Neuronal stem cell (in vitro differentiated cells): ENCODE measurements at regions not wholly inside any gene's neighbourhood (a gene's known extent, or its start where the extent isn't known, plus 50 kb on each side); places are given as distances from the start of the nearest gene placed in this dataset.

Source experiments
- DNase-seq: peaks from one replicate; pipeline ENCODE4 v3.0.0-alpha.2; 2013; ENCODE audit warnings: low spot score
- H2AFZ ChIP-seq: one replicate; pipeline ENCODE4 v1.6.1; 2013; ENCODE audit warnings: mild to moderate bottlenecking, low read length, inconsistent platforms
- H2AK5ac ChIP-seq: 2 replicates; pipeline ENCODE4 v1.6.1; 2013; ENCODE audit warnings: low read depth, mild to moderate bottlenecking, inconsistent platforms, low read length, moderate library complexity, mixed read lengths
- H2BK120ac ChIP-seq: 2 replicates; pipeline ENCODE4 v1.6.1; 2013; ENCODE audit warnings: low read depth, mild to moderate bottlenecking, inconsistent platforms, low read length, moderate library complexity, mixed read lengths
- H2BK12ac ChIP-seq: one replicate; pipeline ENCODE4 v1.6.1; 2013; ENCODE audit warnings: low read length, inconsistent platforms
- H2BK15ac ChIP-seq: 2 replicates; pipeline ENCODE4 v1.6.1; 2013; ENCODE audit warnings: mild to moderate bottlenecking, low read length, inconsistent platforms, mixed read lengths
- H2BK5ac ChIP-seq: one replicate; pipeline ENCODE4 v1.6.1; 2013; ENCODE audit warnings: inconsistent platforms, mild to moderate bottlenecking, low read length, moderate library complexity
- H3K14ac ChIP-seq: one replicate; pipeline ENCODE4 v1.6.1; 2013; ENCODE audit warnings: low read length, inconsistent platforms
- H3K18ac ChIP-seq: 2 replicates; pipeline ENCODE4 v1.6.1; 2013; ENCODE audit warnings: low read length, inconsistent platforms
- H3K23ac ChIP-seq: 2 replicates; pipeline ENCODE4 v1.6.1; 2013; ENCODE audit warnings: low read depth, mild to moderate bottlenecking, mixed read lengths, low read length, inconsistent platforms; ENCODE audit not compliant: poor library complexity
- H3K27ac ChIP-seq: replicated peaks from 3 replicates; pipeline ENCODE4 v1.5.1; 2013; ENCODE audit warnings: low read length, inconsistent platforms
- H3K27me3 ChIP-seq, 3 experiments: 2 replicates each; pipeline ENCODE4 v1.6.1; 2013; ENCODE audit warnings: low read length in 3 of 3, mild to moderate bottlenecking in 2 of 3, inconsistent platforms in 1 of 3, low read depth in 1 of 3, mixed read lengths in 1 of 3, moderate library complexity in 1 of 3; ENCODE audit not compliant: control insufficient read depth in 3 of 3, insufficient read depth in 3 of 3
- H3K36me3 ChIP-seq, 2 donors: replicated peaks in 1 of 2; 2 replicates each; pipeline ENCODE4 v1.6.1; 2013; ENCODE audit warnings: low read length in 2 of 2; ENCODE audit not compliant: control insufficient read depth in 2 of 2, insufficient read depth in 2 of 2
- H3K4ac ChIP-seq: 2 replicates; pipeline ENCODE4 v1.6.1; 2013; ENCODE audit warnings: inconsistent platforms, mild to moderate bottlenecking, low read length, moderate library complexity
- H3K4me1 ChIP-seq, 2 donors: 1 replicate in 1 of 2; 2 replicates in 1 of 2; pipeline ENCODE4 v1.6.1; 2013; ENCODE audit warnings: low read length in 2 of 2, low read depth in 1 of 2; ENCODE audit not compliant: control insufficient read depth in 2 of 2, insufficient read depth in 1 of 2
- H3K4me2 ChIP-seq: one replicate; pipeline ENCODE4 v1.6.1; 2013; ENCODE audit warnings: mild to moderate bottlenecking, low read length, inconsistent platforms; ENCODE audit not compliant: insufficient read depth, poor library complexity, severe bottlenecking
- H3K4me3 ChIP-seq, 2 donors: 2 replicates each; pipeline ENCODE4 v1.5.1; 2013; ENCODE audit warnings: low read length in 2 of 2, mild to moderate bottlenecking in 2 of 2, inconsistent platforms in 1 of 2, moderate library complexity in 1 of 2
- H3K79me1 ChIP-seq: one replicate; pipeline ENCODE4 v1.6.1; 2013; ENCODE audit warnings: low read depth, mild to moderate bottlenecking, inconsistent platforms, low read length, moderate library complexity
- H3K9ac ChIP-seq: one replicate; pipeline ENCODE4 v1.6.1; 2013; ENCODE audit warnings: mild to moderate bottlenecking, low read depth, low read length, inconsistent platforms; ENCODE audit not compliant: poor library complexity
- H3K9me3 ChIP-seq, 2 donors: replicated peaks in 1 of 2; 2 replicates each; pipeline versions ENCODE3 to v1.6.1; 2013; ENCODE audit warnings: low read length in 2 of 2, mild to moderate bottlenecking in 2 of 2, inconsistent platforms in 1 of 2, low read depth in 1 of 2, mixed read lengths in 1 of 2, moderate library complexity in 1 of 2; ENCODE audit not compliant: control insufficient read depth in 2 of 2, insufficient read depth in 1 of 2
- H4K8ac ChIP-seq: one replicate; pipeline ENCODE4 v1.6.1; 2013; ENCODE audit warnings: low read depth, mild to moderate bottlenecking, inconsistent platforms, low read length, moderate library complexity
- H4K91ac ChIP-seq: one replicate; pipeline ENCODE4 v1.6.1; 2013; ENCODE audit warnings: low read length, low read depth, mild to moderate bottlenecking, inconsistent platforms; ENCODE audit not compliant: poor library complexity
- WGBS, 2 donors: extraction: QIAGEN DNeasy Blood & Tissue Kit; methylation state at CpG; one replicate each; pipeline ENCODE4 v1.1.7; 2013; ENCODE audit warnings: missing lambda C conversion rate in 2 of 2, mixed read lengths in 1 of 2; ENCODE audit not compliant: insufficient read length in 2 of 2, insufficient replicate concordance in 1 of 2; ENCODE audit errors: extremely low coverage in 2 of 2; 5-methylcytosine and 5-hydroxymethylcytosine counted together

- Histone ChIP-seq H4K8ac (no peak overlapping the region), H2AFZ (no peak overlapping the region), H2AK5ac (no peak overlapping the region), H3K4me3 (no peak overlapping the region), H2BK5ac (no peak overlapping the region), H3K27ac (no peak overlapping the region), H3K4me2 (no peak overlapping the region), H3K18ac (no peak overlapping the region), H2BK15ac (no peak overlapping the region), H3K27me3 (no peaks in the 10 kb centered on the region), H3K14ac (no peak overlapping the region), H3K9ac (no peak overlapping the region), H2BK12ac (no peak overlapping the region), H3K9me3 (no peaks in the 10 kb centered on the region), H4K91ac (no peak overlapping the region), H2BK120ac (no peak overlapping the region), H3K23ac (no peak overlapping the region), H3K36me3 (no peaks in the 10 kb centered on the region), H3K79me1 (no peaks in the 10 kb centered on the region), H3K4ac (no peak overlapping the region), H3K4me1 (no peaks in the 10 kb centered on the region)
- DNase-seq, result no peak
- WGBS, 2 donors, result no CpG with 5 or more reads among the region's 2 CpGs
These were observed 65.4 kb upstream of the PHIP start for GRCh38 chr6:79143320-79143898.

- Histone ChIP-seq H2BK5ac (no peak overlapping the region), H2BK15ac (no peak overlapping the region), H4K91ac (no peak overlapping the region), H3K23ac (no peak overlapping the region), H3K9me3 (peaks cover 3 to 8% of the 10 kb centered on the region in 2 donors), H3K4me1 (no peaks in the 10 kb centered on the region), H2BK12ac (no peak overlapping the region), H3K27me3 (no peaks in the 10 kb centered on the region), H3K18ac (no peak overlapping the region), H3K14ac (no peak overlapping the region), H4K8ac (no peak overlapping the region), H3K27ac (no peak overlapping the region), H2AK5ac (no peak overlapping the region), H3K79me1 (no peaks in the 10 kb centered on the region), H3K4ac (no peak overlapping the region), H3K4me3 (no peak overlapping the region), H3K4me2 (no peak overlapping the region), H3K36me3 (no peaks in the 10 kb centered on the region), H2AFZ (no peak overlapping the region), H2BK120ac (no peak overlapping the region), H3K9ac (no peak overlapping the region)
- DNase-seq, result no peak
- WGBS, 2 donors, result no CpG with 5 or more reads among the region's 1 CpG
These were observed 60.1 kb upstream of the PHIP start for GRCh38 chr6:79138146-79138545.

GRCh38 chr6:79137671-79138070 is 59.6 kb upstream of the PHIP start:
- Histone ChIP-seq H3K79me1 (no peaks in the 10 kb centered on the region), H4K8ac (no peak overlapping the region), H2AFZ (no peak overlapping the region), H3K9ac (no peak overlapping the region), H3K23ac (no peak overlapping the region), H2BK15ac (no peak overlapping the region), H3K4me3 (no peak overlapping the region), H2BK12ac (no peak overlapping the region), H3K14ac (no peak overlapping the region), H3K18ac (no peak overlapping the region), H3K36me3 (no peaks in the 10 kb centered on the region), H3K27me3 (no peaks in the 10 kb centered on the region), H4K91ac (no peak overlapping the region), H3K4me2 (no peak overlapping the region), H3K9me3 (peaks cover 3 to 8% of the 10 kb centered on the region in 2 donors), H2AK5ac (no peak overlapping the region), H3K4me1 (no peaks in the 10 kb centered on the region), H2BK5ac (no peak overlapping the region), H3K27ac (no peak overlapping the region), H2BK120ac (no peak overlapping the region), H3K4ac (no peak overlapping the region)
- DNase-seq, result no peak
- WGBS, 2 donors, result no CpG with 5 or more reads among the region's 2 CpGs

GRCh38 chr6:79135973-79136470 is 58.0 kb upstream of the PHIP start:
- Histone ChIP-seq H3K23ac (no peak overlapping the region), H2BK120ac (no peak overlapping the region), H3K27me3 (no peaks in the 10 kb centered on the region), H3K4me3 (no peak overlapping the region), H3K79me1 (no peaks in the 10 kb centered on the region), H3K9ac (no peak overlapping the region), H3K4ac (no peak overlapping the region), H4K8ac (no peak overlapping the region), H2BK5ac (no peak overlapping the region), H2BK12ac (no peak overlapping the region), H3K4me1 (no peaks in the 10 kb centered on the region), H3K18ac (no peak overlapping the region), H2AK5ac (no peak overlapping the region), H3K4me2 (no peak overlapping the region), H4K91ac (no peak overlapping the region), H3K36me3 (no peaks in the 10 kb centered on the region), H3K14ac (no peak overlapping the region), H3K27ac (no peak overlapping the region), H3K9me3 (peaks cover 3 to 8% of the 10 kb centered on the region in 2 donors), H2AFZ (no peak overlapping the region), H2BK15ac (no peak overlapping the region)
- no peak for DNase-seq
